GM12872 (cell line): ENCODE measurements at regions not wholly inside any gene's neighbourhood (a gene's known extent, or its start where the extent isn't known, plus 50 kb on each side); places are given as distances from the start of the nearest gene placed in this dataset.

ENCODE experiments used
- CTCF ChIP-seq: IDR thresholded peaks from 3 replicates; pipeline ENCODE4 v1.5.1; 2011; ENCODE audit warnings: low read depth, mild to moderate bottlenecking, low read length, moderate library complexity; ENCODE audit not compliant: insufficient read depth

GRCh38 chr6:115456848-115457247, 603.8 kb downstream of the FRK start:
- TF ChIP-seq CTCF = no peak

DNA sequence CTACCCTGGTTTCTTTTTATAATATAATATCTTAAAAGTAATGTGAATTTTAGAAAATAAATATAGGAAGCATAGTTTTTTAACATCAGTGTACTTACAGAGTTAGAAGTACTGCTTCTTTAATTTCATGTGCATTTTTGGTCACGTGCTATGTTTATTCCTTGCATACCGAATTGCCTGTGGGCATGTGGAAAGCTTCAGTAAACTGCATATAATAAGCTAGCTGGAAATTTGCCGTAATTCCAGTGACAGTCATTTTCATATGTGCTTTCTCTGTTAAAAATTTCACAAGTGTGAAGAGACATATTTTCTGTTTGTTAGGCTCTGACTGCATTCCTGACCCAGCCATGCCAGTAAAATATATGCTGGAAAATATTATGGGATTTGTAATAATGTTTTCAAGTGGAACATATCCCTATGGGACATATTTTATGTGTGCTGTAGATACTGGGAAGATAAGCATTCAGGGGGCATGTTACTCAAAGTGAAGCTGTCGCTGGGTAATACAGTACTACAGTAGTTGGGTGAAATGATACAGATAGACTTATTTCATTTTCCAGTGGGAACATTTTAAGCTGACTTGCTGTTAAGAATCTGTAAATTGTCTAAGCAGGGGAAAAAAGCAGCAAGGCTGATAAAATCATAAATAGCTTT, 616.7 kb downstream of the FRK start:
- TF ChIP-seq CTCF = no peak

- no peak for TF ChIP-seq CTCF
These were observed 618.4 kb downstream of the FRK start for GRCh38 chr6:115442323-115442722.

DNA sequence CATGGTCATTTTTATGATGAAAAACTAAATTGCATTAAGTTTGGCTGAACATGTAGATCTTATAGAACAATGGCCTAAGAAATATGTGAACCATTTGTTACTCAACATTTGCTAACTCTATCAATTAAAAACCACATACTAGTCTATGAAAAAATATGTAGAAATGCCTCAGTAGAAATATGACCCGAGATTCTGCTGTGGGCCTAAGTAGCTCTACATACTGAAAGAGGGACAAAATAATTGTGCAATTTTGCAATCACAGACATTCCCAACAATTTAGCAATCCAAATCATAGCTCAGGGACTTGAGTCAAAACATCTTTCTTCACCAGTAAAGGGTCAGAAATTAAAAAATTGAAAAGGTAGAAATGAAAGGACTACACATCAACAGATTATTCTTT, 619.0 kb downstream of the FRK start:
- no peak for TF ChIP-seq CTCF

DNA sequence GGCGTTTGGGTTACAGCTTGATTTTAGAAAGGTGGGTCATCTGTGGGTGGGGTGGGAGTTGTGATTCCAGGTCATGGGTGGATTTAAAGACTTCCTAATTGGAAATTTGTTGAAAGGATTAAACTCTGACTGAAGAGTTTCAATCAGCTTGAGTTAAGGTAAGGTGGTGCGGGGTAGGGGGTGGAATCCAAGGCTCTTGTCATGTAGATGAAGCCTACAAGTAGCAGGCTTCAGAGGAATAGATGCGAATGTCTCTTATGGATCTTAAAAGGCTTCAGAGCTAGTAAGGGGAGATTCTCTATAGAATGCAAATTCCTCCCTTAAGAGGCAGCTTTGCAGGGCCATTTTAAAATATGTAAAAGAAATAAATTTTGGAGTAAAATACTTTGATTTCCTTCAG, 645.3 kb downstream of the FRK start:
- no peak for TF ChIP-seq CTCF

GRCh38 chr6:115411756-115412155, 648.9 kb downstream of the FRK start:
- no peak for TF ChIP-seq CTCF

DNA sequence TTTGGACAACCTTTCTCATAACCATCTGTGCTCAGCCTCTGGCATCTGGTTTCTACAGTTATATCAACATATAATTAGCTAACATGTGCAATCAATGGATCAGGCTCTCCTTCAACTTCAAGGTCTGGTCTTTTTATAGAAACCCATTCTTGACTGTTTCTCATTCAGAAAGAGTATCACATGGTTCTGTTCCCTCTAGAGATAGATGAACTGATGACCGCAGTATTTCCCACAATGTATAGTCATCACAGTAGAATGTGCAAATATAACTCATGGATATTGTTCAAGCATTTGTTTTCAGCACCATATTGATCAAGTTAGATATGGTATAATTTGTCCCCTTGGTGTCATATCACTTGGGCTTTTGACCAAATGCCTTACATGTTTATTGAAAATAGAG, 656.2 kb downstream of the FRK start:
- TF ChIP-seq CTCF = no peak

- TF ChIP-seq CTCF = no peak
These were observed 662.1 kb downstream of the FRK start for GRCh38 chr6:115398607-115399006.
